SK-N-SH (cell line): ENCODE measurements at regions not wholly inside any gene's neighbourhood (a gene's known extent, or its start where the extent isn't known, plus 50 kb on each side); places are given as distances from the start of the nearest gene placed in this dataset.

Source experiments
- CTCF ChIP-seq: fragments of 200-600 bp; sonication (generic); IDR thresholded peaks from 2 replicates; pipeline ENCODE4 v1.6.1; 2017; ENCODE audit warnings: antibody characterized with exemption, mild to moderate bottlenecking, moderate library complexity
- GABPA ChIP-seq: IDR thresholded peaks from 2 replicates; pipeline ENCODE4 v1.4.0; 2012; ENCODE audit warnings: low read depth, mild to moderate bottlenecking

- no peak for TF ChIP-seq CTCF
- no peak for TF ChIP-seq GABPA
Measured at GRCh38 chr18:30081122-30081521, 961.4 kb downstream of the DSC3 start.
